OCI-LY3 (cell line): ENCODE measurements at regions not wholly inside any gene's neighbourhood (a gene's known extent, or its start where the extent isn't known, plus 50 kb on each side); places are given as distances from the start of the nearest gene placed in this dataset.
"Not testable (repeated sequence)": the region's sequence is repeated elsewhere in the genome, so short reads cannot be mapped to it uniquely, and the experiment has no call there.

Experiments
- H2AFZ ChIP-seq: fragments of 200-600, 300-600 bp; shearing (Covaris generic); 2 replicates; pipeline ENCODE4 v1.6.0; 2014; ENCODE audit warnings: antibody characterized with exemption, low read depth, low read length
- H3K27ac ChIP-seq: fragments of 200-600, 300-600 bp; sonication (generic); 2 replicates; pipeline ENCODE4 v1.5.1; 2014; ENCODE audit warnings: mild to moderate bottlenecking, low read length, moderate library complexity, mixed read lengths
- H3K27me3 ChIP-seq: fragments of 200-600, 300-600 bp; sonication (generic); 2 replicates; pipeline ENCODE4 v1.6.1; 2014; ENCODE audit warnings: low read depth, low read length, mixed read lengths
- H3K36me3 ChIP-seq: fragments of 200-600, 300-600 bp; sonication (generic); replicated peaks from 2 replicates; pipeline ENCODE3; 2014; ENCODE audit warnings: low read depth, low read length, mixed read lengths
- H3K4me1 ChIP-seq: fragments of 300-600, 200-600 bp; sonication (generic); 2 replicates; pipeline ENCODE4 v1.6.1; 2014; ENCODE audit warnings: low read length, mixed read lengths
- H3K4me2 ChIP-seq: fragments of 200-600, 300-600 bp; sonication (generic); 2 replicates; pipeline ENCODE4 v1.6.1; 2014; ENCODE audit warnings: low read length, mixed read lengths
- H3K4me3 ChIP-seq: fragments of 300-600, 200-600 bp; sonication (generic); 2 replicates; pipeline ENCODE4 v1.5.1; 2014; ENCODE audit warnings: antibody characterized with exemption, mild to moderate bottlenecking, low read length, moderate library complexity
- H3K79me2 ChIP-seq: fragments of 300-600, 200-600 bp; shearing (Covaris generic); 2 replicates; pipeline ENCODE4 v1.6.1; 2014; ENCODE audit warnings: mild to moderate bottlenecking, low read length, mixed read lengths
- H3K9ac ChIP-seq: fragments of 300-600, 200-600 bp; shearing (Covaris generic); 2 replicates; pipeline ENCODE4 v1.6.0; 2014; ENCODE audit warnings: mild to moderate bottlenecking, low read length, moderate library complexity
- H3K9me3 ChIP-seq: fragments of 200-600, 300-600 bp; shearing (Covaris generic); 2 replicates; pipeline ENCODE4 v1.6.1; 2014; ENCODE audit warnings: low read length, mixed read lengths; ENCODE audit not compliant: insufficient read depth
- H4K20me1 ChIP-seq: fragments of 200-600, 300-600 bp; sonication (generic); 2 replicates; pipeline ENCODE4 v1.6.1; 2016; ENCODE audit warnings: low read length, mixed read lengths; ENCODE audit not compliant: insufficient read depth
- CTCF ChIP-seq: fragments of 200-600, 300-600 bp; sonication (generic); IDR thresholded peaks from 2 replicates; pipeline ENCODE4 v1.5.1; 2014; ENCODE audit warnings: antibody characterized with exemption, low read length, low read depth
- EZH2phosphoT487 ChIP-seq: fragments of 200-600 bp; shearing (Covaris generic); IDR thresholded peaks from 2 replicates; pipeline ENCODE4 v1.6.1; 2018; ENCODE audit warnings: antibody characterized with exemption, mixed run types, low read depth

GRCh38 chr6:98054453-98054852 is 771.4 kb upstream of the MMS22L start:
- Histone ChIP-seq H3K79me2 (no peaks in the 10 kb centered on the region), H4K20me1 (no peaks in the 10 kb centered on the region), H3K9me3 (no peaks in the 10 kb centered on the region), H3K27ac (no peak overlapping the region), H3K27me3 (no peaks in the 10 kb centered on the region), H3K9ac (no peak overlapping the region), H3K4me2 (no peak overlapping the region), H3K36me3 (no peaks in the 10 kb centered on the region), H3K4me3 (no peak overlapping the region), H3K4me1 (peaks cover 11% of the 10 kb centered on the region; the same call in 1 of the 2 replicates), H2AFZ (no peak overlapping the region)
- TF ChIP-seq EZH2phosphoT487 (no peak), CTCF (peak; percentile 54)

GRCh38 chr6:98056955-98057354 is 773.9 kb upstream of the MMS22L start:
- H4K20me1 ChIP-seq, result no peaks in the 10 kb centered on the region
- no peaks in the 10 kb centered on the region for H3K36me3 ChIP-seq
- H3K4me1 ChIP-seq, result peaks cover 11% of the 10 kb centered on the region; the same call in 1 of the 2 replicates
- H3K27ac ChIP-seq, result no peak overlapping the region
- no peaks in the 10 kb centered on the region for H3K9me3 ChIP-seq
- H3K4me2 ChIP-seq, result no peak overlapping the region
- no peak overlapping the region for H3K9ac ChIP-seq
- no peaks in the 10 kb centered on the region for H3K27me3 ChIP-seq
- H2AFZ ChIP-seq, result no peak overlapping the region
- no peak overlapping the region for H3K4me3 ChIP-seq
- no peaks in the 10 kb centered on the region for H3K79me2 ChIP-seq
- TF ChIP-seq CTCF (no peak), EZH2phosphoT487 (no peak)

GRCh38 chr6:98067375-98067774 is 767.0 kb upstream of the POU3F2 start:
- Histone ChIP-seq H3K9me3 (no peaks in the 10 kb centered on the region), H3K4me2 (no peak overlapping the region), H3K4me1 (no peaks in the 10 kb centered on the region), H3K36me3 (no peaks in the 10 kb centered on the region), H3K27ac (no peak overlapping the region), H3K4me3 (no peak overlapping the region), H3K9ac (no peak overlapping the region), H3K79me2 (no peaks in the 10 kb centered on the region), H4K20me1 (no peaks in the 10 kb centered on the region), H2AFZ (no peak overlapping the region), H3K27me3 (no peaks in the 10 kb centered on the region)
- TF ChIP-seq CTCF (no peak), EZH2phosphoT487 (no peak)

- not testable (repeated sequence) for H3K9ac ChIP-seq, H2AFZ ChIP-seq, H3K4me2 ChIP-seq, H3K79me2 ChIP-seq, H3K27me3 ChIP-seq, H3K4me3 ChIP-seq, H3K9me3 ChIP-seq, H3K36me3 ChIP-seq, H3K27ac ChIP-seq, H4K20me1 ChIP-seq, H3K4me1 ChIP-seq
Observed at GRCh38 chr6:98088537-98088936, 745.8 kb upstream of the POU3F2 start.

GRCh38 chr6:98092331-98092730 is 742.0 kb upstream of the POU3F2 start:
- no peak for TF ChIP-seq EZH2phosphoT487
- TF ChIP-seq CTCF, result no peak
- Histone ChIP-seq H3K4me3 (no peak overlapping the region), H3K9me3 (no peaks in the 10 kb centered on the region), H3K27ac (no peak overlapping the region), H3K4me1 (no peaks in the 10 kb centered on the region), H2AFZ (no peak overlapping the region), H3K79me2 (no peaks in the 10 kb centered on the region), H3K9ac (no peak overlapping the region), H3K36me3 (no peaks in the 10 kb centered on the region), H3K4me2 (no peak overlapping the region), H4K20me1 (no peaks in the 10 kb centered on the region), H3K27me3 (no peaks in the 10 kb centered on the region)
